Panc1 (cell line): ENCODE measurements at regions not wholly inside any gene's neighbourhood (a gene's known extent, or its start where the extent isn't known, plus 50 kb on each side); places are given as distances from the start of the nearest gene placed in this dataset.

Experiments
- ATAC-seq: fragments of 200-7000 bp; cut with Tn5 transposase; 2 replicates; pipeline ENCODE4 v1.9.1; 2020; ENCODE audit warnings: mild to moderate bottlenecking, moderate library complexity
- BruUV-seq: library from RNA; stranded (reverse); fragments of 400-500 nt; replicated peaks from 2 replicates; lab custom pipeline; 2021; lab: Mats Ljungman, UMichigan
- CTCF ChIA-PET: fragments of 300-600 bp; sonication (Branson Sonifier 250); formaldehyde crosslinking; loops from one replicate; lab custom pipeline; 2022; ENCODE audit warnings: antibody characterized with exemption; lab: Charles Lee
- POLR2A ChIA-PET: fragments of 300-600 bp; sonication (Branson Sonifier 250); formaldehyde crosslinking; loops from one replicate; lab custom pipeline; 2022; ENCODE audit warnings: antibody characterized with exemption; lab: Charles Lee
- DNase-seq: peaks from one replicate; pipeline ENCODE4 v3.0.0-alpha.2; 2010; ENCODE audit warnings: low read depth, low spot score
- H3K27ac ChIP-seq: 2 replicates; pipeline ENCODE4 v1.5.1; 2011; ENCODE audit warnings: mild to moderate bottlenecking, low read length, inconsistent platforms
- H3K27me3 ChIP-seq: fragments of 200-500 bp; sonication (Bioruptor generic); 2 replicates; pipeline ENCODE4 v1.6.0; 2014; ENCODE audit warnings: low read length, inconsistent platforms; ENCODE audit not compliant: control insufficient read depth, insufficient read depth
- H3K36me3 ChIP-seq: fragments of 200-500 bp; sonication (Bioruptor generic); 2 replicates; pipeline ENCODE4 v1.5.1; 2014; ENCODE audit warnings: inconsistent platforms, mild to moderate bottlenecking, low read length, moderate library complexity; ENCODE audit not compliant: control insufficient read depth, insufficient read depth
- H3K4me1 ChIP-seq: 2 replicates; pipeline ENCODE4 v1.5.1; 2011; ENCODE audit warnings: inconsistent platforms, mild to moderate bottlenecking, low read length, moderate library complexity; ENCODE audit not compliant: control insufficient read depth, insufficient read depth
- H3K4me3 ChIP-seq, 2 experiments: 2 replicates each; pipeline ENCODE4 v1.5.1; 2011 to 2012; ENCODE audit warnings: low read depth in 2 of 2, low read length in 2 of 2, mild to moderate bottlenecking in 2 of 2, inconsistent platforms in 1 of 2, moderate library complexity in 1 of 2
- H3K9me3 ChIP-seq: fragments of 200-500 bp; sonication (Bioruptor generic); 2 replicates; pipeline ENCODE4 v1.5.1; 2014; ENCODE audit warnings: low read depth, mild to moderate bottlenecking, inconsistent platforms, low read length, moderate library complexity; ENCODE audit not compliant: control insufficient read depth, insufficient read depth
- CTCF ChIP-seq: fragments of 450-650 bp; IDR thresholded peaks from 2 replicates; pipeline ENCODE4 v1.5.1; 2017; ENCODE audit warnings: mild to moderate bottlenecking
- POLR2AphosphoS5 ChIP-seq: IDR thresholded peaks from 2 replicates; pipeline ENCODE4 v1.6.1; 2012; ENCODE audit warnings: mild to moderate bottlenecking, low read depth, low read length, moderate library complexity
- REST ChIP-seq, 2 experiments: IDR thresholded peaks; 2 replicates each; pipeline ENCODE4 v1.6.1; 2011 to 2012; ENCODE audit warnings: low read depth in 2 of 2, control low read depth in 1 of 2, low read length in 1 of 2, mild to moderate bottlenecking in 1 of 2, moderate library complexity in 1 of 2; ENCODE audit not compliant: insufficient read depth in 1 of 2
- SIN3A ChIP-seq: IDR thresholded peaks from 2 replicates; pipeline ENCODE4 v1.6.1; 2012; ENCODE audit warnings: low read depth, mild to moderate bottlenecking, low read length, moderate library complexity, borderline replicate concordance; ENCODE audit not compliant: insufficient read depth
- TCF7L2 ChIP-seq: IDR thresholded peaks from 2 replicates; pipeline ENCODE4 v1.6.1; 2011; ENCODE audit warnings: mild to moderate bottlenecking, low read depth, low read length, inconsistent platforms
- in situ Hi-C: cut with HindIII; loops from 2 replicates; pipeline ENCODE4 v1.10.0; 2016; ENCODE audit warnings: low sequenced_read_pairs, low pct_unique_long_range_greater_than_20kb
- intact Hi-C: fragments of 100-400 bp; cut with micrococcal nuclease; formaldehyde crosslinking; loops from one replicate; pipeline ENCODE4 v1.10.0; 2022; ENCODE audit not compliant: unreplicated experiment

GRCh38 chr14:23708343-23708742 lies 72.2 kb downstream of the DHRS2 start:
- Histone ChIP-seq H3K27ac (no peak overlapping the region), H3K4me3 (no peak overlapping the region), H3K27me3 (no peaks in the 10 kb centered on the region; the same call in none of the 2 replicates), H3K36me3 (no peaks in the 10 kb centered on the region), H3K4me1 (no peaks in the 10 kb centered on the region), H3K9me3 (peaks cover 10% of the 10 kb centered on the region; the same call in 1 of the 2 replicates)
- CTCF ChIA-PET = no interaction called here
- DNase-seq (no peak), ATAC-seq (no peak)
- TF ChIP-seq REST (IDR thresholded peaks at IDR 0.05; ENCODE audit: insufficient read depth in 1 of 2, low read depth in 2 of 2, low read length in 1 of 2) (no peak), POLR2AphosphoS5 (no peak), TCF7L2 (no peak), SIN3A (no peak), CTCF (no peak)
- POLR2A ChIA-PET = no interaction called here
- intact Hi-C loops = no loop called here
- no TSS peak for BruUV-seq
- in situ Hi-C loops = no loop called here

- in situ Hi-C loops = no loop called here
Measured at GRCh38 chr14:23709923-23710322, 73.8 kb downstream of the DHRS2 start.

More at GRCh38 chr14:23709923-23710322, 73.8 kb downstream of the DHRS2 start:
- Histone ChIP-seq H3K4me1 (no peaks in the 10 kb centered on the region), H3K27me3 (no peaks in the 10 kb centered on the region; the same call in none of the 2 replicates), H3K27ac (no peak overlapping the region), H3K9me3 (0 out of 2 replicates have a peak, but pooled peaks cover 5% of the 10 kb centered on the region), H3K4me3 (no peak overlapping the region), H3K36me3 (no peaks in the 10 kb centered on the region)
- no peak for ATAC-seq
- no peak for DNase-seq
- intact Hi-C loops = no loop called here
- TF ChIP-seq SIN3A (no peak), TCF7L2 (no peak), REST (IDR thresholded peaks at IDR 0.05; ENCODE audit: insufficient read depth in 1 of 2, low read depth in 2 of 2, low read length in 1 of 2) (no peak), POLR2AphosphoS5 (no peak), CTCF (no peak)
- no TSS peak for BruUV-seq
- CTCF ChIA-PET = no interaction called here
- POLR2A ChIA-PET = no interaction called here
